COR-L47 (cell line): ENCODE measurements at regions not wholly inside any gene's neighbourhood (a gene's known extent, or its start where the extent isn't known, plus 50 kb on each side); places are given as distances from the start of the nearest gene placed in this dataset.
"Not testable (repeated sequence)": the region's sequence is repeated elsewhere in the genome, so short reads cannot be mapped to it uniquely, and the experiment has no call there.

Experiments used
- DNase-seq: peaks from one replicate; lab custom pipeline; 2025; lab: John Stamatoyannopoulos, UW

DNA sequence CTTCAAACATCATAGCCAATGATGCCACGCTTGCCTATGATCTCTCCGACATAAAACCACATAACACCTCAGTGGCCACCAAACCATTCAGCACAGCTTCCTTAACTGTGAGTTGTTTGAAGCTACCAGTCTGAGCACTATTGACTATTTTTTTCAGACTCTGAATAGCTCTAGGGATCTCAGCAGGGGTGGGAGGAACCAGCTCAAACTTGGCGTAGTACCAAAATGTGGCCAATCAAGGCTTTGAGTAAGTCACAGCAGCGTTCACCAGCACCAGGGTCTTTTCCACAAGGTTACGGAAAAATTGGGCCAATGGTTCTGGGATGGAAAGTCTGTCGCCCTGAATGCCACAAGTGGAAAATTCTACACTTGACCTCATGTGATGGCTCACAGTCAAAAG lies 70.6 kb downstream of the SMPDL3A start:
- no peak for DNase-seq

DNA sequence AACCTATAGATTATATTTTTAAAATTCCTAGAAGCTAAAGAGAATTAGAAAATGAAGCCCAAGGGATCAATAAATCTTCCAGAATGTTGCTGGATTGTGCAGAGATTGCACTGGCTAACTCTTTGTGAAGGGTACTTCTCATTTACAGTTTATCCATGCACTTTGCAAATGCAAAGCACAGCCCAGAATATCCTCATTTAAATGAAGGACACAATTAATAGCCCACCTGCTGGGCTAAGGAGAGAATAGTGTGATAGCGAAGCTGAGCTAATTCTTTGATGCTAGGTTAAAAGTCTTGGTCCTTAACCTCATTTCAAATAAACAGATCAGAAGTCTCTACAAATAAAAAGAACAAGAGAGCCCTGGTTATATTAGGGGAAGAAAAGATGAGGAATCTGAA lies 72.5 kb downstream of the SMPDL3A start:
- no peak for DNase-seq

GRCh38 chr6:122868137-122868536 lies 79.1 kb downstream of the SMPDL3A start:
- DNase-seq: no peak

DNA sequence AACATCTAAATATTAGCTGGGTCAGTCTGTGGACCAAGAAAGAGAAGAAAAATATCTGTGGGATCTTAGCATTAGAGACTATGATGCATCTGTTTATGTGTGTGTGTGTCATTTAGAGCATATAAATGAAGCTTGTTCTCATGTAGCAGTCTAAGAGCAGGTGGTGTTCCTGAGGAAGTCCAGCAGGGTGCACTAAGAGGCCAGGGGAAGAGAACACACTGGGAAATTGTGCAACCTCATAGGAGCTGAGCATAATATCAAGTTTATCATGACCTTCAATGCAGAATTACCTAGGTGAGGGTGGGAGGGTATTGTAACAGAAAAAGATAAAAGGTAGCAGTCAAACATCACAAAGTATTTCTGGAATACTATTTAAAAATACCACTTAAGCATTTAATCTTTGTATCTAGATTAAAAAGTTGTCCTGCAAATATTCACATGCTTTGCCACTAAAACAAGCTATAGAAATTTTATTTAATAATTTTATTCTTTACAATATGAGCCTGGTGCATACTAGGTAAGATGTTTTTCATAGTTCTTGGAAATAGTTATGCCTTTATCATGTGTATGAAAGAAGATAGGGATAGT lies 80.5 kb downstream of the SMPDL3A start:
- peak; percentile 42 for DNase-seq

GRCh38 chr6:122871079-122871478 lies 82.0 kb downstream of the SMPDL3A start:
- no peak for DNase-seq

- no peak for DNase-seq
Measured at GRCh38 chr6:122872311-122872710, 83.3 kb downstream of the SMPDL3A start.

GRCh38 chr6:122877302-122877701 lies 88.2 kb downstream of the SMPDL3A start:
- no peak for DNase-seq

- DNase-seq: no peak
Measured at GRCh38 chr6:122878796-122879195, 89.7 kb downstream of the SMPDL3A start.

GRCh38 chr6:122886481-122886880 lies 97.4 kb downstream of the SMPDL3A start:
- no peak for DNase-seq

DNA sequence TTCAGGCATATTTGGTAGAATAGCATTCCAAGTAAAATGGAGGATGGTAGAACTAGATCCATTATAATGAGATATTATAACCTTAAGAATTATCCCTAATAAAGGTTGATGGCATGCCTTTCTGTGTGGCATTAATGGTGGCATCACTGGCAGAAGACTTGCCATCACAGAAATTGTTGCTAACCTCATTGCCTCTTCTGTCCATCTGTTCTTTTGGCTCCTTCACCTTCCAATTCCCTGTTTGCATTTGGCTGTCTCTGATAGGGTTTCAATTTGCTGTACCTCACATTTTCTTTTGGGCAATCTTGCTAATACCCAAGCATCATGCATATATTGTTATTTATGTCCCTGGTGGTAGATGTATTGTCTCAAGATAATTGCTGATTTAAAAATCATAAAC lies 98.9 kb downstream of the SMPDL3A start:
- no peak for DNase-seq

DNA sequence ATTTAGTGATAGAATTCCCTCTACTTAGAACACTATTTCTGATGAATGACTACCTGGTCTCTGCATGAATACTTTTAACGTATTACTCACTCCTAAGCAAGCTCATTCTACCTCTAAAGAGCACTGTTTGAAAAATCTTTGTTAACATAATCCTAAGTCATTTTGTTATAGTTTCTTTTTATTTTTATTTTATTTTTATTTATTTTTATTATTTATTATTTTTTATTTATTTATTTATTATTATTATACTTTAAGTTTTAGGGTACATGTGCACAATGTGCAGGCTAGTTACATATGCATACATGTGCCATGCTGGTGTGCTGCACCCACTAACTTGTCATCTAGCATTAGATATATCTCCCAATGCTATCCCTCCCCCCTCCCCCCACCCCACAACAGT lies 99.6 kb downstream of the SMPDL3A start:
- not testable (repeated sequence) for DNase-seq

GRCh38 chr6:122890250-122890649 lies 101.2 kb downstream of the SMPDL3A start:
- no peak for DNase-seq

DNA sequence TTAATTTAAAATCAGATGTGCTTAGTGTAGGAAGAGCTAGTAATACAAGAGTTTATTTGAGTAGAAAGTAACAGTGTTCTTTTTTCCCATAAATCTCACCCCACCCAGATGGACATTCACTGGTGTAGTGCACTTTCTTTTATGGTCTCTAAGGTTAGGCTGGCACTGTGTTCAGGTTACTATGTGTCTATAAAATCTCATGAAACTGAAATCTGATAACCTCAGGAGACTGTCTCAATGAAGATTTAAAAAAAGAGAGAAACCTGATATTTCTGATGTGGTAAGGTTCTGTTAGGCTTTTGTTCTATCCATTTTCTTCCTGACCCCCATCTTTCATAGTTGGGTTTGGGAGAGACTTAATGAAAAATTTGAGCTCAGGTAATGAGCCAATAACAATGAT lies 101.2 kb upstream of the CLVS2 start:
- DNase-seq: no peak

DNA sequence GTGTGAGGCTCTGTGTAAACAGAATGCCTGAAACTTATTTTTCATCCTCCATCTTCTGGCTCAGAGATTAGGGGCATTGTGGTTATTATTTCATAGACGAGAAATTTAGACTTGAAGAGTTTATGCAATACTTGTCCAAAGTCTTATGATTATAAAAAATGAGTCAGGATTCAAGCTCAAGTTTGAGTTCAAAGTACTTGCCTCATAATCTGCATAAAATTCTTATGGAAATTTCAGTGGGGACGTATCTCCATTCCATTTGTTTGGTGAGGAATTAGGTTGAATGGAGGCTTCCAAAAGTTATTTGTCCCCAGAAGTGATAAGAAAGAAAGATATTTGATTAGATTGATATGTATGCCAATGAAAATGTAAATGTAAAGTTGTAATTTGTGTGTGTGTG lies 93.7 kb upstream of the CLVS2 start:
- no peak for DNase-seq

GRCh38 chr6:122903266-122903915 lies 92.6 kb upstream of the CLVS2 start:
- no peak for DNase-seq

DNA sequence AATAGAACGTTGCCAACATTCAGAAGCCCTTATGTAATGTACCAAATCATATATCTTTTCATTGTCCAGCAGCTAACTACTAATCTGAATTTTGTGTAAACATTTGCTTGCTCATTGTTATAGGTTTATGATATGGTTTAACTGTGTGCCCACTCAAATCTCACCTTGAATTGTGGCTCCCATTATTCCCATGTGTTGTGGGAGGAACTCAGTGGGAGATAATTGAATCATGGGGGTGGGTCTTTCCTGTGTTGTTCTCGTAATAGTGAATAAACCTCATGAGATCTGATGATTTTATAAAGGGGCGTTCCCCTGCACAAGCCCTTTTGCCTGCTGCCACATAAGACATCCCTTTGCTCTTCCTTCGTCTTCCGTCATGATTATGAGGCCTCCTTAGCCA lies 91.9 kb upstream of the CLVS2 start:
- DNase-seq: no peak

GRCh38 chr6:122913558-122913957 lies 82.5 kb upstream of the CLVS2 start:
- DNase-seq: no peak

GRCh38 chr6:122918714-122919113 lies 77.3 kb upstream of the CLVS2 start:
- DNase-seq: no peak

GRCh38 chr6:122930252-122931180 lies 65.5 kb upstream of the CLVS2 start:
- no peak for DNase-seq

DNA sequence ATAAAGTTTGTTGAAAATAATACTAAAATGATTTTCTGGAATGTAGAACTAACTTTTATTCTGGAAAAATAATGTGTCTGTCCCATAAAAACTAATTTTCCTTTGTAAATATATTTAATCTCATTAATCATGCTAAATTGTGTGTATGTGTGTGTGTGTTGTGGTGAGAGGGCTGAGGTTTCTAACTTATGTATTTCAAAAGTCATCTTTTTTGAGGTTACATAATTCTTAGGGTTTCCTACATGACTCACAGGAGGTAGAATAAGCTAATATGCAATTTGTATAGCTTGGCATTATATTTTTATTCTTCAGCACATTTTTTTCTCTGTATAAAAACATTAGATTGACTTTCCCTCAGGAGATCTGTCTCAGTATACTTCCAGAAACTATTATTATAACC lies 64.1 kb upstream of the CLVS2 start:
- DNase-seq: no peak

GRCh38 chr6:122944936-122945335 lies 51.1 kb upstream of the CLVS2 start:
- not testable (repeated sequence) for DNase-seq
